ENCODE measurements at regions not wholly inside any gene's neighbourhood (a gene's known extent, or its start where the extent isn't known, plus 50 kb on each side); places are given as distances from the start of the nearest gene placed in this dataset.

DNA sequence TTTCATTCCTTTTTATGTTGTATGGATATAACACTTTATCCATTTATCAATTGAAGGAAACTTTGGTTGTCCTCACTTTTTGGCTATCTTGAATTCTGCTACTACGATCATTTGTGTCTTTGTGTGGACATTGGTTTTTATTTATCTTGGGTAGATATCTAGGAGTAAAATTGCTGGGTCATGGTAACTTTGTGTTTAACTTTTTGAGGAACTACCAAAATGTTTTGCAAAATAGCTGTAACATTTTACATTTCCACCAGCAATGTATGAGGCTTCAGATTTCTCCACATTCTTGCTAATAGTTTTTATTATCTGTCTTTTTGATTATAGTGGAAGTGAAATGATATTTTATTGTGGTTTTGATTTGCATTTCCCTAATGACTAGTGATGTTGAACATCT, 55.6 kb downstream of the TLNRD1 start:
- TF ChIP-seq POLR2A (IDR thresholded peaks at IDR 0.05) = no peak
- TF ChIP-seq, protein P1, sequence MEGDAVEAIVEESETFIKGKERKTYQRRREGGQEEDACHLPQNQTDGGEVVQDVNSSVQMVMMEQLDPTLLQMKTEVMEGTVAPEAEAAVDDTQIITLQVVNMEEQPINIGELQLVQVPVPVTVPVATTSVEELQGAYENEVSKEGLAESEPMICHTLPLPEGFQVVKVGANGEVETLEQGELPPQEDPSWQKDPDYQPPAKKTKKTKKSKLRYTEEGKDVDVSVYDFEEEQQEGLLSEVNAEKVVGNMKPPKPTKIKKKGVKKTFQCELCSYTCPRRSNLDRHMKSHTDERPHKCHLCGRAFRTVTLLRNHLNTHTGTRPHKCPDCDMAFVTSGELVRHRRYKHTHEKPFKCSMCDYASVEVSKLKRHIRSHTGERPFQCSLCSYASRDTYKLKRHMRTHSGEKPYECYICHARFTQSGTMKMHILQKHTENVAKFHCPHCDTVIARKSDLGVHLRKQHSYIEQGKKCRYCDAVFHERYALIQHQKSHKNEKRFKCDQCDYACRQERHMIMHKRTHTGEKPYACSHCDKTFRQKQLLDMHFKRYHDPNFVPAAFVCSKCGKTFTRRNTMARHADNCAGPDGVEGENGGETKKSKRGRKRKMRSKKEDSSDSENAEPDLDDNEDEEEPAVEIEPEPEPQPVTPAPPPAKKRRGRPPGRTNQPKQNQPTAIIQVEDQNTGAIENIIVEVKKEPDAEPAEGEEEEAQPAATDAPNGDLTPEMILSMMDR (IDR thresholded peaks at IDR 0.05) = no peak

Measured in thyroid gland (tissue), 4 donors.